Right lobe of liver (tissue), 4 donors: ENCODE measurements at regions not wholly inside any gene's neighbourhood (a gene's known extent, or its start where the extent isn't known, plus 50 kb on each side); places are given as distances from the start of the nearest gene placed in this dataset.

Source experiments
- POLR2A ChIP-seq: fragments of 450-650 bp; IDR thresholded peaks from one replicate; pipeline ENCODE4 v1.6.1; 2017; ENCODE audit warnings: antibody characterized with exemption, mild to moderate bottlenecking
- TF ChIP-seq, protein P1 (sequence below), 4 donors: fragments of 200-600 bp in 3 of 4; fragments of 450-650 bp in 1 of 4; IDR thresholded peaks; one replicate each; pipeline versions ENCODE4 v1.5.1 to v1.8.0; 2016 to 2022; ENCODE audit warnings: antibody characterized with exemption in 4 of 4, mild to moderate bottlenecking in 2 of 4
- donor health status: DM: no; HTN: no; CAD: no.
- donor health status: DM: no; HTN: no; CAD: no.
- donor health status: DM: no; HTN: yes; CAD: no.

DNA sequence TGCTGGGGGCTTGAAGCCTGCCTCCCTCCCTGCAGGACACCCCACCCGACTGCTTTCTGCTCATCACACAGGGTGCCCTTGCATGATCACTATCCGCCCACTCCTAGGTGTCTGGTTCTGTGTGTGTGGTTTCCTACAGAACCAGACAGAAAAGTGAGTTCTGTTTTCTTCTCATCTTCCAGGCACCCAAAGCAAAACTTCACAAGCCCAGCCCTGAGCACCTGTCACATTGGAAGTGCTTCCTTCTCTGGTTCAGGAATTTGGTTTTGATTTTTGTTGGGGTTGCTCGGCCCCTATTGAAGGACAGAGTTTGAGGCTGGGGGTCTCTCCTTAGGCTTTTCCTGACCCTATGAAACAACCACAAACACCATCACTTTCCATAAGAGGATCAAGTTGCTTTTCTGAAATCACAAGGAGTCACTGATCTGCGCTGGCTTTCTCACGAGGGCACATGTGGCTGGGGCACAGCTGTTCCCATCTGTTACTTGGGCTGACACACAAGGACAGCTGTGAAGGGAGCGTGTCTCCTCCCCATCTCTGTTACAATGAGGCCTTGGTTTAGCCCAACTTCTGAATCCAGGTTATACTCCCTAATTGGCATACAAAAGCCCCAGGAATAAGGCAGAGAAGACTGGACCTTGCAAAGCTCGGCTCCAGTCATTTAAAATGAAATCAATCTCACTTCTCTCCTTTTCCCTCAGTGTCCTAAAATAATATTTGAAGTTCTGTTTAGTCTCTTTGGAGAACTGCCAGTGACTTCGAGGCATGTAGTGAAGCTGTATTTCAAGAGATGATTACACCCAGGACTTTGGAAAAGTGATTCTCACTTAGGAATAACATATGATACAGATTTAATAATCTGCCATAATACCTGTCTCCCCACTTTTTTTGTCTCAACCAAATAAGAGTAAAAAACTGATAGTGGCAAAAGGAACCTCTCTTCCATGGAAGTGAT lies 213.1 kb upstream of the GAS1 start:
- no peak for TF ChIP-seq POLR2A
- TF ChIP-seq, protein P1, sequence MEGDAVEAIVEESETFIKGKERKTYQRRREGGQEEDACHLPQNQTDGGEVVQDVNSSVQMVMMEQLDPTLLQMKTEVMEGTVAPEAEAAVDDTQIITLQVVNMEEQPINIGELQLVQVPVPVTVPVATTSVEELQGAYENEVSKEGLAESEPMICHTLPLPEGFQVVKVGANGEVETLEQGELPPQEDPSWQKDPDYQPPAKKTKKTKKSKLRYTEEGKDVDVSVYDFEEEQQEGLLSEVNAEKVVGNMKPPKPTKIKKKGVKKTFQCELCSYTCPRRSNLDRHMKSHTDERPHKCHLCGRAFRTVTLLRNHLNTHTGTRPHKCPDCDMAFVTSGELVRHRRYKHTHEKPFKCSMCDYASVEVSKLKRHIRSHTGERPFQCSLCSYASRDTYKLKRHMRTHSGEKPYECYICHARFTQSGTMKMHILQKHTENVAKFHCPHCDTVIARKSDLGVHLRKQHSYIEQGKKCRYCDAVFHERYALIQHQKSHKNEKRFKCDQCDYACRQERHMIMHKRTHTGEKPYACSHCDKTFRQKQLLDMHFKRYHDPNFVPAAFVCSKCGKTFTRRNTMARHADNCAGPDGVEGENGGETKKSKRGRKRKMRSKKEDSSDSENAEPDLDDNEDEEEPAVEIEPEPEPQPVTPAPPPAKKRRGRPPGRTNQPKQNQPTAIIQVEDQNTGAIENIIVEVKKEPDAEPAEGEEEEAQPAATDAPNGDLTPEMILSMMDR (IDR thresholded peaks at IDR 0.05): no peak
